IMR-90 (cell line): ENCODE measurements at regions not wholly inside any gene's neighbourhood (a gene's known extent, or its start where the extent isn't known, plus 50 kb on each side); places are given as distances from the start of the nearest gene placed in this dataset.

ENCODE experiments used
- ATAC-seq: fragments of 200-7000 bp; cut with Tn5 transposase; 2 replicates; pipeline ENCODE4 v1.9.1; 2020; ENCODE audit warnings: low read depth, mild to moderate bottlenecking, moderate library complexity
- BruUV-seq: library from RNA; stranded (reverse); fragments of 400-500 nt; replicated peaks from 2 replicates; lab custom pipeline; 2021; lab: Mats Ljungman, UMichigan
- CTCF ChIA-PET: fragments of 300-600 bp; formaldehyde crosslinking; extraction: SDS; loops from one replicate; lab custom pipeline; 2021; ENCODE audit warnings: antibody characterized with exemption; lab: Yijun Ruan, JAX
- POLR2A ChIA-PET: fragments of 300-600 bp; sonication (Branson Sonifier 250); formaldehyde crosslinking; loops from one replicate; lab custom pipeline; 2022; ENCODE audit warnings: antibody characterized with exemption; ENCODE audit not compliant: unreplicated experiment; lab: Charles Lee
- DNase-seq: peaks from one replicate; pipeline ENCODE4 v3.0.0; 2013
- H2AFZ ChIP-seq: replicated peaks from 2 replicates; pipeline ENCODE3; 2013; ENCODE audit warnings: low read length, mild to moderate bottlenecking; ENCODE audit not compliant: poor library complexity
- H2AK5ac ChIP-seq: 2 replicates; pipeline ENCODE4 v1.6.1; 2013; ENCODE audit warnings: low read depth, low read length, inconsistent platforms
- H2AK9ac ChIP-seq: replicated peaks from 2 replicates; pipeline ENCODE3; 2013; ENCODE audit warnings: mild to moderate bottlenecking, low read depth, low read length, moderate library complexity; ENCODE audit not compliant: poor library complexity
- H2BK120ac ChIP-seq: 2 replicates; pipeline ENCODE4 v1.6.1; 2013; ENCODE audit warnings: low read depth, low read length, inconsistent platforms
- H2BK15ac ChIP-seq: 3 replicates; pipeline ENCODE4 v1.6.1; 2013; ENCODE audit warnings: low read depth, low read length, inconsistent platforms
- H2BK20ac ChIP-seq: 2 replicates; pipeline ENCODE4 v1.6.1; 2013; ENCODE audit warnings: low read depth, mild to moderate bottlenecking, inconsistent platforms, low read length, moderate library complexity
- H2BK5ac ChIP-seq: 2 replicates; pipeline ENCODE4 v1.6.1; 2013; ENCODE audit warnings: mild to moderate bottlenecking, low read depth, low read length, inconsistent platforms; ENCODE audit not compliant: poor library complexity, severe bottlenecking
- H3K14ac ChIP-seq: replicated peaks from 2 replicates; pipeline ENCODE4 v1.6.1; 2013; ENCODE audit warnings: low read depth, low read length, inconsistent platforms
- H3K18ac ChIP-seq: 2 replicates; pipeline ENCODE4 v1.6.1; 2013; ENCODE audit warnings: low read depth, low read length, control low read depth
- H3K23ac ChIP-seq: 2 replicates; pipeline ENCODE4 v1.6.1; 2013; ENCODE audit warnings: low read depth, low read length, inconsistent platforms
- H3K27ac ChIP-seq: 2 replicates; pipeline ENCODE4 v1.5.1; 2013; ENCODE audit warnings: mild to moderate bottlenecking, control low read depth, low read length; ENCODE audit not compliant: insufficient read depth
- H3K27me3 ChIP-seq: 2 replicates; pipeline ENCODE4 v1.6.1; 2013; ENCODE audit warnings: low read length; ENCODE audit not compliant: control insufficient read depth, insufficient read depth
- H3K36me3 ChIP-seq: 2 replicates; pipeline ENCODE4 v1.6.1; 2013; ENCODE audit warnings: low read length, mixed read lengths; ENCODE audit not compliant: control insufficient read depth, insufficient read depth
- H3K4ac ChIP-seq: 2 replicates; pipeline ENCODE4 v1.6.1; 2013; ENCODE audit warnings: low read depth, low read length, inconsistent platforms
- H3K4me1 ChIP-seq: 2 replicates; pipeline ENCODE4 v1.6.1; 2013; ENCODE audit warnings: low read length, mixed read lengths; ENCODE audit not compliant: control insufficient read depth, insufficient read depth
- H3K4me2 ChIP-seq: 2 replicates; pipeline ENCODE4 v1.6.1; 2013; ENCODE audit warnings: low read depth, mild to moderate bottlenecking, control low read depth, low read length, moderate library complexity
- H3K4me3 ChIP-seq: 2 replicates; pipeline ENCODE4 v1.5.1; 2013; ENCODE audit warnings: low read depth, mild to moderate bottlenecking, control low read depth, low read length, moderate library complexity; ENCODE audit not compliant: insufficient read depth
- H3K56ac ChIP-seq: 2 replicates; pipeline ENCODE4 v1.6.1; 2013; ENCODE audit warnings: low read length, inconsistent platforms; ENCODE audit not compliant: insufficient read depth; ENCODE audit errors: extremely low read depth
- H3K79me1 ChIP-seq, 2 experiments: 2 replicates each; pipeline ENCODE4 v1.6.1; 2013; ENCODE audit warnings: low read length in 2 of 2, inconsistent platforms in 1 of 2, low read depth in 1 of 2
- H3K9ac ChIP-seq: 2 replicates; pipeline ENCODE4 v1.6.1; 2013; ENCODE audit warnings: low read depth, low read length, control low read depth
- H3K9me1 ChIP-seq: 2 replicates; pipeline ENCODE4 v1.6.1; 2013; ENCODE audit warnings: low read length, inconsistent platforms; ENCODE audit not compliant: insufficient read depth
- H3K9me3 ChIP-seq: 2 replicates; pipeline ENCODE4 v1.6.1; 2013; ENCODE audit warnings: low read length; ENCODE audit not compliant: control insufficient read depth, insufficient read depth
- H4K20me1 ChIP-seq: 2 replicates; pipeline ENCODE4 v1.6.1; 2013; ENCODE audit warnings: low read length, inconsistent platforms; ENCODE audit not compliant: insufficient read depth
- H4K5ac ChIP-seq: 2 replicates; pipeline ENCODE4 v1.6.1; 2013; ENCODE audit warnings: mild to moderate bottlenecking, low read depth, low read length, control low read depth
- H4K8ac ChIP-seq, 2 experiments: 2 replicates each; pipeline ENCODE4 v1.6.1; 2013; ENCODE audit warnings: low read depth in 2 of 2, low read length in 2 of 2, control low read depth in 1 of 2, inconsistent platforms in 1 of 2
- H4K91ac ChIP-seq: 2 replicates; pipeline ENCODE4 v1.6.1; 2013; ENCODE audit warnings: low read depth, low read length, inconsistent platforms; ENCODE audit not compliant: insufficient read depth
- BHLHE40 ChIP-seq: fragments of 150-350 bp; IDR thresholded peaks from 2 replicates; pipeline ENCODE4 v1.6.1; 2016; ENCODE audit warnings: mild to moderate bottlenecking, low read depth, low read length
- CEBPB ChIP-seq: IDR thresholded peaks from 2 replicates; pipeline ENCODE4 v1.6.1; 2012; ENCODE audit warnings: low read depth, low read length, improper control_type of control experiment
- CHD1 ChIP-seq: IDR thresholded peaks from 2 replicates; pipeline ENCODE4 v1.6.1; 2012; ENCODE audit warnings: low read depth, low read length, improper control_type of control experiment
- CTCF ChIP-seq: conservative IDR thresholded peaks from 2 replicates; pipeline ENCODE4 v1.5.1; 2012; ENCODE audit warnings: mild to moderate bottlenecking, low read depth, low read length, improper control_type of control experiment
- ELK1 ChIP-seq: fragments of 150-350 bp; IDR thresholded peaks from 2 replicates; pipeline ENCODE4 v1.6.1; 2016; ENCODE audit warnings: low read depth, mild to moderate bottlenecking, low read length, moderate library complexity, borderline replicate concordance
- FOS ChIP-seq: fragments of 150-350 bp; IDR thresholded peaks from 2 replicates; pipeline ENCODE4 v1.6.1; 2016; ENCODE audit warnings: low read depth, low read length
- MAFK ChIP-seq: IDR thresholded peaks from 2 replicates; pipeline ENCODE4 v1.6.1; 2012; ENCODE audit warnings: low read depth, low read length, improper control_type of control experiment
- MAZ ChIP-seq: IDR thresholded peaks from 2 replicates; pipeline ENCODE4 v1.6.1; 2012; ENCODE audit warnings: low read depth, mild to moderate bottlenecking, low read length, improper control_type of control experiment, moderate library complexity, borderline replicate concordance
- MXI1 ChIP-seq: IDR thresholded peaks from 2 replicates; pipeline ENCODE4 v1.6.1; 2012; ENCODE audit warnings: low read depth, mild to moderate bottlenecking, low read length, moderate library complexity, borderline replicate concordance
- NFE2L2 ChIP-seq: fragments of 150-350 bp; IDR thresholded peaks from 2 replicates; pipeline ENCODE4 v1.6.1; 2016; ENCODE audit warnings: low read depth, mild to moderate bottlenecking, low read length
- RAD21 ChIP-seq: IDR thresholded peaks from 2 replicates; pipeline ENCODE4 v1.6.1; 2012; ENCODE audit warnings: low read length, improper control_type of control experiment
- RFX5 ChIP-seq: IDR thresholded peaks from 2 replicates; pipeline ENCODE4 v1.8.0; 2012; ENCODE audit warnings: low read depth, mild to moderate bottlenecking, low read length, moderate library complexity
- WGBS, 2 experiments: methylation state at CpG; one replicate each; pipeline versions ENCODE4 v1.1.5 to v1.1.7; 2013; ENCODE audit warnings: missing lambda C conversion rate in 2 of 2; ENCODE audit not compliant: insufficient read length in 1 of 2; ENCODE audit errors: extremely low coverage in 2 of 2; 5-methylcytosine and 5-hydroxymethylcytosine counted together
- dilution Hi-C: fragments of 300-500 bp; cut with HindIII; formaldehyde crosslinking; loops from one replicate; pipeline ENCODE4 v1.14.3; 2018; ENCODE audit warnings: low sequenced_read_pairs; ENCODE audit not compliant: unreplicated experiment
- in situ Hi-C: fragments of 300-500 bp; cut with MboI; formaldehyde crosslinking; loops from 3 replicates; pipeline ENCODE4 v1.14.3; 2019; ENCODE audit warnings: low sequenced_read_pairs, inconsistent platforms, mixed read lengths
- intact Hi-C: fragments of 100-400 bp; cut with micrococcal nuclease; formaldehyde crosslinking; loops from 2 replicates; pipeline ENCODE4 v1.10.0; 2022
- TF ChIP-seq, protein P1 (sequence below): fragments of 150-350 bp; IDR thresholded peaks from 2 replicates; pipeline ENCODE4 v1.6.1; 2017; ENCODE audit warnings: mild to moderate bottlenecking, antibody characterized with exemption, low read length, low read depth

GRCh38 chr2:43055086-43055912, 171.1 kb downstream of the ZFP36L2 start (continued):
- TF ChIP-seq NFE2L2 = no peak

GRCh38 chr2:43054367-43054766, 172.0 kb downstream of the ZFP36L2 start:
- Histone ChIP-seq H4K5ac (no peak overlapping the region), H4K8ac (no peak overlapping the region), H2BK20ac (no peak overlapping the region), H3K4me2 (no peak overlapping the region), H3K36me3 (no peaks in the 10 kb centered on the region), H3K9ac (no peak overlapping the region), H2BK120ac (no peak overlapping the region), H2AFZ (peak overlapping the region; percentile 34), H4K20me1 (no peaks in the 10 kb centered on the region), H3K9me1 (peaks cover 17% of the 10 kb centered on the region), H4K91ac (no peak overlapping the region), H3K14ac (no peak overlapping the region), H3K4me1 (peaks cover 21% of the 10 kb centered on the region), H3K4ac (0 out of 2 replicates have a peak overlapping the region, but pooled peaks have one; percentile 4), H3K9me3 (no peaks in the 10 kb centered on the region), H3K27me3 (no peaks in the 10 kb centered on the region; the same call in 1 of the 2 replicates), H2BK15ac (peak overlapping the region; percentile 58; the same call in 1 of the 3 replicates), H3K18ac (no peak overlapping the region), H3K23ac (no peak overlapping the region), H3K4me3 (no peak overlapping the region), H3K27ac (no peak overlapping the region), H2BK5ac (no peak overlapping the region), H3K79me1 (no peaks in the 10 kb centered on the region), H2AK9ac (no peak overlapping the region), H3K56ac (no peak overlapping the region), H2AK5ac (peak overlapping the region; percentile 40; the same call in 1 of the 2 replicates)
- BruUV-seq = no TSS peak
- no peak for DNase-seq
- in situ Hi-C loops = no loop called here
- POLR2A ChIA-PET = no interaction called here
- no peak for TF ChIP-seq MAZ
- no peak for TF ChIP-seq CTCF
- TF ChIP-seq BHLHE40 = no peak
- no peak for TF ChIP-seq NFE2L2
- no peak for TF ChIP-seq FOS
- no peak for TF ChIP-seq ELK1
- TF ChIP-seq MAFK = no peak
- no peak for TF ChIP-seq CEBPB
- no peak for TF ChIP-seq RFX5
- no peak for TF ChIP-seq CHD1
- TF ChIP-seq, protein P1, sequence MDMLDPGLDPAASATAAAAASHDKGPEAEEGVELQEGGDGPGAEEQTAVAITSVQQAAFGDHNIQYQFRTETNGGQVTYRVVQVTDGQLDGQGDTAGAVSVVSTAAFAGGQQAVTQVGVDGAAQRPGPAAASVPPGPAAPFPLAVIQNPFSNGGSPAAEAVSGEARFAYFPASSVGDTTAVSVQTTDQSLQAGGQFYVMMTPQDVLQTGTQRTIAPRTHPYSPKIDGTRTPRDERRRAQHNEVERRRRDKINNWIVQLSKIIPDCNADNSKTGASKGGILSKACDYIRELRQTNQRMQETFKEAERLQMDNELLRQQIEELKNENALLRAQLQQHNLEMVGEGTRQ = no peak
- no peak for TF ChIP-seq RAD21
- TF ChIP-seq MXI1 = no peak
- CTCF ChIA-PET = no interaction called here
- dilution Hi-C loops = no loop called here
- 60% methylated on average over 4 of the region's 7 CpGs; no CpG with 5 or more reads in 1 of the 2 experiments for WGBS, 2 experiments
- no peak for ATAC-seq
- intact Hi-C loops = no loop called here
